OCI-LY7 (cell line): ENCODE measurements at regions not wholly inside any gene's neighbourhood (a gene's known extent, or its start where the extent isn't known, plus 50 kb on each side); places are given as distances from the start of the nearest gene placed in this dataset.

Experiments
- CTCF ChIP-seq: fragments of 200-600 bp; sonication (generic); conservative IDR thresholded peaks from 2 replicates; pipeline ENCODE4 v1.5.1; 2014; ENCODE audit warnings: mild to moderate bottlenecking, antibody characterized with exemption, low read length, moderate library complexity, mixed read lengths
- EZH2phosphoT487 ChIP-seq: fragments of 200-600 bp; sonication (generic); IDR thresholded peaks from 2 replicates; pipeline ENCODE4 v1.6.1; 2018; ENCODE audit warnings: low read depth, borderline replicate concordance, mild to moderate bottlenecking, mixed run types, antibody characterized with exemption, low read length, moderate library complexity, mixed read lengths

GRCh38 chr7:93811198-93811597 is 79.4 kb downstream of the TFPI2 start:
- TF ChIP-seq CTCF (no peak), EZH2phosphoT487 (no peak)
